Stimulated activated CD4-positive, alpha-beta T cell treated with anti-CD3 and anti-CD28 coated beads, TNF-alpha, amount 100 ng/mL, for 24 hours (primary cell): ENCODE measurements at regions not wholly inside any gene's neighbourhood (a gene's known extent, or its start where the extent isn't known, plus 50 kb on each side); places are given as distances from the start of the nearest gene placed in this dataset.
"Not testable (repeated sequence)": the region's sequence is repeated elsewhere in the genome, so short reads cannot be mapped to it uniquely, and the experiment has no call there.

ENCODE experiments used
- DNase-seq, 3 experiments: peaks; one replicate each; pipeline ENCODE4 v3.0.0-alpha.2; 2020; ENCODE audit warnings: low read depth in 3 of 3

GRCh38 chr6:145063091-145063490, 672.2 kb downstream of the EPM2A start:
- DNase-seq = no peak

DNA sequence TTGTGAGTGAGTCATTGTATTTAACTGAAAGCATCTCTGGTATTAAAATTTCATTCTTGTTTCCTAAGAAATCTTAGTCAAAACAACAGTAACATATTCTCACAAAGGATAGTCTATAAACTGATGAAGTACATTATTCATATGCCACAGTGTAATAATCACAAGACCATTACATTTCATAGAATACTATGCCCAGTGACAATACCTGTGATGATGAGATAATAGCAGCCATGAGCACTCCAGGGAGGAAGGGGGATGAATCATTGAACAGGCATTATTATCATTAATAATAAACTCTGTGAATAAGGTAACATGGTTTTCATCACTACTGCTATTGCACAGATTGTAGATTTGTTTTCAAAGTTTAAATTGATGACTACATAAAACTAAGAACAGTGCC, 667.9 kb downstream of the EPM2A start:
- no peak for DNase-seq

GRCh38 chr6:145068577-145068976, 666.7 kb downstream of the EPM2A start:
- no peak for DNase-seq

- no peak for DNase-seq
These were observed 665.4 kb downstream of the EPM2A start for GRCh38 chr6:145069966-145070365.

DNA sequence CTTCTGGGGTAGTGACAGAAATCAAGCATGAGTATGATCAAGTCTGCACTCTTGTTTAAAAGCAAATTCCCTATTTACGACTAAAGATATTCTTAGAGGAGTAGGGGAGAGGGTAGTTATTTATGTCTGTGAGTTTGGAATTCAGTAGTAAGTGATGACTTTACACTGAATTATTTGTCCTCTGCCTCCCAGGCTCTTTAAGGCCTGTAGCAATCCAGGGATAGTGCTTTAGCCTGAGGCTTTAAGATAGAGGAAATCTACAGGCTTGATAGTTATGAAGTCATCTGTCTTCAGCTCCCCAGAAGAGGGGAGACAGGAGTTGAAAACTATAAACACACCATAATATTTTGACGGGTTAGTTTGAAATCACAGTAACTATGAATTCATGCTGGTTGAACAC, 664.5 kb downstream of the EPM2A start:
- no peak for DNase-seq

- DNase-seq = no peak
These were observed 663.5 kb downstream of the EPM2A start for GRCh38 chr6:145071836-145072235.

GRCh38 chr6:145073811-145074210, 661.5 kb downstream of the EPM2A start:
- no peak for DNase-seq

DNA sequence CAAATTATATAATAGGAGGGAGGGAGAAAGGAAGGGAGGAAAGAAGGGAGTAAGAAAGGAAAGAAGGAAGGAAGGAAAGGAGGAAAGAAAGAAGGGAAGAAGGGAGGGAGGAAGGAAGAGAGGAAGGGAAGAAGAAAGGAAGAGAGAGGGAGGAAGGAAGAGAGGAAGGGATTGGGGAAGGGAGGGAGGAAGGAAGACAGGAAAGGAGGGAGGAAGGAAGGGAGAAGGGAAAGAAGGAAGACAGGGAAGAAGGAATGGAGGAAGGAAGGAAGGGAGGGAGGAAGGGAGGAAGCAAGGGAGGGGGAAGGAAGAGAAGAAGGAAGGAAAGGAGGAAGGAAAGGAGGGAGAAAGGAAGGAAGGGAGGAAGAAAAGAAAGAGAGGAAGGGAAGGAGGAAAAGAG, 660.5 kb downstream of the EPM2A start:
- no peak for DNase-seq

DNA sequence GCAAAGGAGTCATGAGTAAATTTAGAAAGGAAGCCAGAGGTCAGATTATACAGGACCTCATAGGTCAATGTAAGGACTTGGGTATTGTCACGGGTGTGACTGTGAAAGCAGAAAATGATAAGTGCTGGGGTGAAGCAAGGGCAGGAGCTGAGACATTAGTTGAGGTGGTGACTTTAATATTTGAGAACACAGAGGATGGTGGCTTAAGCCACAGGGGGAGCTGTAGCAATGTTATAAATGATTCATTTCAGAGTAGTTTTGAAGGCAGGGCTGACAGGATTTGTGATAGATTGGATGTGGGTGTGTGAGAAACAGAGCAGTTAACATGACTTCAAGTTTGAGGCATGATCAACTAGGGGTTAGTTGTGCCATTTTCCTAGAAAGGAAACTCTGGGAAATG, 659.9 kb downstream of the EPM2A start:
- DNase-seq = no peak

GRCh38 chr6:145076115-145076841, 659.0 kb downstream of the EPM2A start:
- no peak for DNase-seq

DNA sequence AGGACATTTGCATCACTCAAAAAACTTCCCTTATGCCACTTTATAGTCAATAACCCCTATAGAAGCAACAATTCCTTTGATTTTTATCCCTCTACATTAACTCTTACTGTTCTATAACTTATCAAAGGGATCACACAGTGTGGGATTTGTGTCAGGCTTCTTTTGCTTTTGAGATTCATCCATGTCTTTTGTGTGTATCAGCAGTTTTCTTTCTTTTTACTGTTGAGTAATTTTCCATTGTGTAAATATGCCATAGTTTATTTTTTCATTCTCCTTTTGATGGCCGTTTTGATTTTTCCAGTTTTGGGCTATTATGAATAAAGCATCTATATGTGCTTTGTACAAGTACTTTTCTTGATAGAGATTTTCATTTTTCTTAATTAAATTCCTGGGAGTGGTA, 657.9 kb downstream of the EPM2A start:
- no peak for DNase-seq

GRCh38 chr6:145080651-145081050, 654.7 kb downstream of the EPM2A start:
- DNase-seq = no peak

DNA sequence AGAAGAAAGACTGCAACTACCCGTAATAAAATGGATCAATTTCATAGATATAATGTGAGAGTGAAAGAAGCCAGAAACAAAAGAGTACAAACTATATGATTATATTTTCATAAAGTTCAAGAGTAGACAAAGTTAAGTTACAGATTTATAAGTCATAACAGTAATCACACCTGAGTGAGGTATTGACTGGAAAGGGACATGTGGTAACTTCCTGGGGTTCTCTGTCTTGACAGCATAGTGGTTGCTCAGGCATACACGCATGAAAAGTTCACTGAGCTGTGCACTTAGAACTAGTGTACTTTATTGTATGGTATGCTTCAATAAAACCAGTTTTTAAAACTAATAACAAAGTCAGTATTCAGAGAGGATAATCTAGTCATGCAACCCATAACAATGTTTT, 653.6 kb downstream of the EPM2A start:
- DNase-seq = no peak

DNA sequence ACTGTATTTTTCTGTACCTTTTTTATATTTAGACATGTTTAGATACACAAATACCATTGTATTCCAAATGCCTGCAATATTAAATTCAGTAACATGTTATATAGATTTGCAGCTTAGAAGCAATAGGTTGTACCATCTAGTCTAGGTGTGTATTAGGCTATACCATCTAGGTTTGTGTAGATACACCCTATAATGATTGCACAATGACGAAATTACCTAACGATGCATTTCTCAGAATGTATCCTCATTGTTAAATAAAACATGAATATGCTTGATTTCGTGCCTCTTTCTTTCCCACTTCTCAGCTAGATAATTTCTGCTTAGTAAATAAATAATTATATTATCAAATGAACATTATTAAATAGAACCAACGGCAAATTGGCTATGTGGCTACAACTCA, 653.0 kb downstream of the EPM2A start:
- DNase-seq = no peak

GRCh38 chr6:145086197-145086596, 649.1 kb downstream of the EPM2A start:
- DNase-seq = no peak

GRCh38 chr6:145087034-145087433, 648.3 kb downstream of the EPM2A start:
- DNase-seq = no peak

DNA sequence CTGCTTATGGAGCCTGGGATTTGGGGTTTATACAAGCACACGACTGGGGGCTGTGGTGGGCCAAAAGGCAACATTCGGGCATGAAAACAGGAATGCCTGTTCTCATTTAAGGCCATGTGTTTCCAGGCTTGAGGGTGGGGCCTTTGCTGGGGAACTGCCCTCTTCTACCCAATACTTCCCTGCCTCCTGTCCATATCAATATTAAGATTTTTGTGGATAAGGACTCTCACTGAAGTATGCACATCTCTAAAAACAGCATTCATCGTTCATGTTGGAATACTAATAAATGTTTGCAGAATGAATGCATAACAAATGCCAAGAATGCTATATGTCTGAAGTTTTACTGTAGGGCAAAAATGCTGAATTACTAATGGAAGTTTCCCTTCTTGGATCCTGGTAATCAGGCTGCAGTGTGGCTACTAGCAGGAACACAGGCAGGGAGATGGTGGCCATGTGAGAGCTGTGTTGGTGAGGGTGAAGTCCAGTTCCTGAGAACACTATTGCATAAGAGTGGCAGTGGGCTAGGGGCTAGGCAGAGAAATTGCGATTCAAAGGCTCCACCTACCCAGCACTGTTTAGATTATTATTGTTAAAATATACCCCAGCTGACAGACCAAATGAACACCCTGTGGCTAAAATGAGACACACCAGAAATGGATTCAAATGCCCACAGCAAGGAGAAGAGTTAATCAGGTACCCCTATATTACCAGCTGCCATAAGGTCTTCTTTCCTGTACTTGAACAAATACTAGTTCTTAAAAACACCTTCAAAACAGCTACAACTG, 644.3 kb downstream of the EPM2A start:
- no peak for DNase-seq

DNA sequence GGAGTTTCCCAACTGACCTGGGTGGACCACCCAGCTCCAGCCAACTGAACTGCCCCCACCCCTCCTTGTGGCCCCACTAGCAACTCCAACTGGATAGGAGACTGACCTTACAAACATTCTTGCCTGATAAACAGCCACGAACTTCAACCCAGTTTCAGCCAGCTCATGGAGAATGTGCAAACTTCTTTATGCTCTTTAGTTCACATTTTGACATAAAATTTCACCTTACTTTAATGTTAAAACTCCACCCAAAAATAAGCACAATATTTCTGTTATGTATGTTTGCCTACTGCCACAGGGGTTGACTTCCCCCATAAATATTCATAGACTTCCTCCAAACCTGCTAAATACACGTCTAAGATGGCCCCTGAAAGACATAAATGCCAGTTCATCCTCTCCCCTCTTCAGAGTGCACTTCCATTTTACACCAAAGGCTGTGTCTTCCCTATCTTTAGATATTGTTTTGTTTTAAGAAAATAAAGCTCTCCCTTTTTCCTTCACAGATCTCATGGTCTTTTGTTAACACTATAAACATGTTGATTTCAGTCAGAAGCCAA, 643.7 kb downstream of the EPM2A start:
- no peak for DNase-seq

GRCh38 chr6:145092554-145092953, 642.8 kb downstream of the EPM2A start:
- no peak for DNase-seq

DNA sequence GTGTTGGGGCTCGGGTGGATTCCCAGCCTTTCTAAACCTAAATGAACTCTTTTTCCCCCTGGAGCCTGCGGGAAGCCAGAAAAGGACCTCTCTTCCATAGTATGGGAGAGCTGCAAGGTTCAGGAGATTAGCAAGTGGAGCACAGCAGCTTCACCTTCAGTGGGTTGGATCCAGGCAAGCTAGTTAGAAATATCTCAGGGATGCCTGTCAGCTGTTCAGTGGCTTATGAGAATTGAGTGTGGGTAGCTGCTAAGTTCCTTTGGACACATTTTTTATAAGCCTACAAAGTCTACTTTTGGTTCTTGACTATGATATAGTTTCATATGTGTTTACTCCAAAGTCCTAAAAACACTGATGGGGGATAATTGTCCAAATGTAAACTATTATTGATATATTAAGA, 642.1 kb downstream of the EPM2A start:
- DNase-seq = no peak

DNA sequence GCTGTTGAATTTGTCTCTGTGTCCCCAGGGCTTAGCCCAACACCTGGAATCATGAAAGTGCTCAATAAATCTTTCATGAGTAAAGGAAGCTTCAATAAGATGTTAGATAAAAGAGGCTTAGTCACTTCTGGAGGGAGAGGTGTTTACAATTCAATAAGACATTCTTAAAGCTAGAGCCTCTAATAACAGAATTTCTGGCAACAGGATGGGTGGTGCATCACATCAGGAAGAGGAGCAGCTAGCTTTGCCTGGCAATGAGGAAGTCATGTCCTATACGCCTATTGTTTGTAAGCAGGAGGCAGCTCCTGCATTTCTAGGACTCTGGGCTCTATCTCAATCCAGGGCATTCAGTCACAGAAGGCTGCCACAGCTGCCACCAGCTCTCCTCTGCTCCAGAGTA, 638.5 kb downstream of the EPM2A start:
- DNase-seq = no peak

GRCh38 chr6:145098127-145098526, 637.2 kb downstream of the EPM2A start:
- DNase-seq = not testable (repeated sequence)

GRCh38 chr6:145099713-145100112, 635.6 kb downstream of the EPM2A start:
- no peak for DNase-seq
